ENCODE measurements at regions not wholly inside any gene's neighbourhood (a gene's known extent, or its start where the extent isn't known, plus 50 kb on each side); places are given as distances from the start of the nearest gene placed in this dataset.

DNA sequence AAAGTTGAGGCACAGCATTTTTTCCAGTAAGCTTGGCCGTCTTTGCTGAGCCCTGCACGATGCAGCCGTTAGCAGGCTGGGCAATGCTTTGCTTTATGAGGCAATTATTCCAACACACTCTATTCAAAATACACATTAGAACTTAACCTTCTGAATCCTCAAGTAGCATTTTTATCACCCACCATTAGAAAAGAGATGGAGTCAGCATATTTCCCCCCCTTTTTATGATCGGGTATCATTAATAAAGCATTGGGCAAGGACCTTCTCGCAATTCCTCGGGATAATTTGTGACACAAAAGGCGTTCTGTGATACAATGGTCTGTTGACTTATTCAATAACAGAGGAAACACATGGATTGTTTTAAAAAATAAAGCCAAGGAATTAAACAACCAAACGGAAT lies 374.5 kb upstream of the RBFOX1 start:
- TF ChIP-seq FOXM1 (IDR thresholded peaks at IDR 0.05; ENCODE audit: borderline replicate concordance) (no peak), HDGF (IDR thresholded peaks at IDR 0.05; ENCODE audit: borderline replicate concordance) (no peak), ARNT (IDR thresholded peaks at IDR 0.05) (no peak), FOXA1 (IDR thresholded peaks at IDR 0.05) (no peak), CTBP1 (IDR thresholded peaks at IDR 0.05; ENCODE audit: borderline replicate concordance) (no peak), BHLHE40 (IDR thresholded peaks at IDR 0.05; ENCODE audit: borderline replicate concordance) (no peak)
